ENCODE measurements at regions not wholly inside any gene's neighbourhood (a gene's known extent, or its start where the extent isn't known, plus 50 kb on each side); places are given as distances from the start of the nearest gene placed in this dataset.

GRCh38 chr5:68730220-68730978 lies 363.4 kb upstream of the SLC30A5 start:
- no peak for DNase-seq

GRCh38 chr5:68730979-68731654 lies 362.7 kb upstream of the SLC30A5 start:
- DNase-seq, result no peak

GRCh38 chr5:68732251-68732650 lies 361.6 kb upstream of the SLC30A5 start:
- DNase-seq, result no peak

GRCh38 chr5:68734781-68735180 lies 359.0 kb upstream of the SLC30A5 start:
- DNase-seq, result no peak

GRCh38 chr5:68738236-68738635 lies 355.6 kb upstream of the SLC30A5 start:
- DNase-seq, result no peak

GRCh38 chr5:68738841-68739240 lies 355.0 kb upstream of the SLC30A5 start:
- no peak for DNase-seq

- no peak for DNase-seq
Measured at GRCh38 chr5:68739752-68740151, 354.1 kb upstream of the SLC30A5 start.

GRCh38 chr5:68740226-68740910 lies 353.4 kb upstream of the SLC30A5 start:
- no peak for DNase-seq

- DNase-seq, result no peak
Measured at GRCh38 chr5:68744206-68744605, 349.6 kb upstream of the SLC30A5 start.

GRCh38 chr5:68745448-68745847 lies 348.4 kb upstream of the SLC30A5 start:
- DNase-seq, result no peak

- DNase-seq, result no peak
Measured at GRCh38 chr5:68746220-68746619, 347.6 kb upstream of the SLC30A5 start.

- no peak for DNase-seq
Measured at GRCh38 chr5:68746643-68747420, 347.0 kb upstream of the SLC30A5 start.

- DNase-seq, result no peak
Measured at GRCh38 chr5:68747521-68747920, 346.3 kb upstream of the SLC30A5 start.

GRCh38 chr5:68748101-68748500 lies 345.7 kb upstream of the SLC30A5 start:
- no peak for DNase-seq

GRCh38 chr5:68749077-68749476 lies 344.7 kb upstream of the SLC30A5 start:
- DNase-seq, result no peak

GRCh38 chr5:68749631-68750030 lies 344.2 kb upstream of the SLC30A5 start:
- no peak for DNase-seq

GRCh38 chr5:68751661-68752060 lies 342.2 kb upstream of the SLC30A5 start:
- DNase-seq, result no peak

GRCh38 chr5:68754536-68754935 lies 339.3 kb upstream of the SLC30A5 start:
- no peak for DNase-seq

- DNase-seq, result no peak
Measured at GRCh38 chr5:68755293-68755692, 338.5 kb upstream of the SLC30A5 start.

- DNase-seq, result no peak
Measured at GRCh38 chr5:68757006-68757405, 336.8 kb upstream of the SLC30A5 start.

- no peak for DNase-seq
Measured at GRCh38 chr5:68757626-68758212, 336.1 kb upstream of the SLC30A5 start.

- no peak for DNase-seq
Measured at GRCh38 chr5:68759593-68759992, 334.2 kb upstream of the SLC30A5 start.

GRCh38 chr5:68762201-68762600 lies 331.6 kb upstream of the SLC30A5 start:
- no peak for DNase-seq
